A549 (cell line): ENCODE measurements at regions not wholly inside any gene's neighbourhood (a gene's known extent, or its start where the extent isn't known, plus 50 kb on each side); places are given as distances from the start of the nearest gene placed in this dataset.
"Not testable (repeated sequence)": the region's sequence is repeated elsewhere in the genome, so short reads cannot be mapped to it uniquely, and the experiment has no call there.

Source experiments
- ATAC-seq, 2 experiments: fragments of 200-7000 bp in 1 of 2; fragments of >200 bp in 1 of 2; cut with Nextera tagmentation in 1 of 2; cut with Tn5 transposase in 1 of 2; 3 replicates each; pipeline versions ENCODE4 v1.8.0 to v1.9.1; 2018 to 2020; ENCODE audit warnings: mild to moderate bottlenecking in 1 of 2, moderate library complexity in 1 of 2
- CTCF ChIA-PET: fragments of 300-600 bp; sonication (Branson Sonifier 250); formaldehyde crosslinking; extraction: SDS; loops from one replicate; lab custom pipeline; 2021; ENCODE audit warnings: antibody characterized with exemption, inconsistent platforms; lab: Yijun Ruan, JAX
- POLR2A ChIA-PET: fragments of 350-600 bp; formaldehyde crosslinking; extraction: SDS; loops from one replicate; lab custom pipeline; 2021; ENCODE audit warnings: antibody characterized with exemption, inconsistent platforms; lab: Yijun Ruan, JAX
- DNase-seq, 2 experiments: peaks; one replicate each; pipeline versions ENCODE4 v3.0.0 to v3.0.0-alpha.2; 2011 to 2016; ENCODE audit warnings: low read depth in 1 of 2, low spot score in 1 of 2
- FAIRE-seq: peaks from 2 replicates; lab custom pipeline; 2011; peaks lifted over from hg19 to GRCh38; lab: Jason Lieb, UNC
- H3K27ac ChIP-seq, 2 experiments: fragments of >200 bp; sonication (Bioruptor Twin); formaldehyde crosslinking; 3 replicates each; pipeline ENCODE4 v1.5.1; 2016 to 2017
- H3K4me1 ChIP-seq: fragments of >200 bp; sonication (Bioruptor Twin); formaldehyde crosslinking; 3 replicates; pipeline ENCODE4 v1.6.1; 2016
- H3K4me2 ChIP-seq: fragments of >200 bp; sonication (Bioruptor Twin); formaldehyde crosslinking; 3 replicates; pipeline ENCODE4 v1.6.1; 2016
- H3K4me3 ChIP-seq: fragments of >200 bp; sonication (Bioruptor Twin); formaldehyde crosslinking; 3 replicates; pipeline ENCODE4 v1.5.1; 2016
- H3K9me3 ChIP-seq: fragments of >200 bp; sonication (Bioruptor Twin); formaldehyde crosslinking; 3 replicates; pipeline ENCODE4 v1.6.1; 2016
- FOSL2 ChIP-seq, 2 experiments: fragments of 450-650 bp in 1 of 2; fragments of >200 bp in 1 of 2; sonication (Bioruptor Twin) in 1 of 2; formaldehyde crosslinking; IDR thresholded peaks; 2 replicates each; pipeline versions ENCODE4 v1.5.0 to v1.6.1; 2016 to 2020; ENCODE audit warnings: mild to moderate bottlenecking in 1 of 2, moderate library complexity in 1 of 2
- JUNB ChIP-seq: fragments of >200 bp; sonication (Bioruptor Twin); formaldehyde crosslinking; IDR thresholded peaks from 2 replicates; pipeline ENCODE4 v1.6.1; 2016
- MAFK ChIP-seq: fragments of 450-650 bp; IDR thresholded peaks from 2 replicates; pipeline ENCODE4 v1.6.1; 2014; ENCODE audit not compliant: partially characterized antibody
- WGBS: methylation state at CpG from one replicate; pipeline ENCODE4 v1.1.6; 2017; ENCODE audit errors: missing lambda C conversion rate; 5-methylcytosine and 5-hydroxymethylcytosine counted together

GRCh38 chr1:148432318-148432717 lies 50.8 kb downstream of the PPIAL4G start:
- POLR2A ChIA-PET, CTCF ChIA-PET, H3K4me2 ChIP-seq, H3K27ac ChIP-seq, DNase-seq, H3K4me1 ChIP-seq, FAIRE-seq, H3K4me3 ChIP-seq, ATAC-seq, H3K9me3 ChIP-seq: not testable (repeated sequence)
- 80% methylated on average over 2 of the region's 2 CpGs for WGBS

- ATAC-seq, H3K4me3 ChIP-seq, H3K27ac ChIP-seq, FAIRE-seq, H3K9me3 ChIP-seq, POLR2A ChIA-PET, DNase-seq, CTCF ChIA-PET, H3K4me2 ChIP-seq: not testable (repeated sequence)
- H3K4me1 ChIP-seq = peaks cover 24% of the 10 kb centered on the region
Observed at GRCh38 chr1:148429856-148430255, 53.2 kb downstream of the PPIAL4G start.

- CTCF ChIA-PET, DNase-seq, H3K27ac ChIP-seq, FAIRE-seq, ATAC-seq, POLR2A ChIA-PET, H3K4me3 ChIP-seq, H3K9me3 ChIP-seq: not testable (repeated sequence)
- H3K4me1 ChIP-seq = peaks cover 40% of the 10 kb centered on the region
- H3K4me2 ChIP-seq = peak overlapping the region; percentile 52; the same call in 2 of the 3 replicates
- WGBS = 82% methylated on average over 2 of the region's 2 CpGs
Observed at GRCh38 chr1:148426940-148427611, 56.0 kb downstream of the PPIAL4G start.

- POLR2A ChIA-PET, CTCF ChIA-PET, H3K4me3 ChIP-seq, H3K9me3 ChIP-seq, FAIRE-seq, ATAC-seq: not testable (repeated sequence)
- Histone ChIP-seq H3K4me1 (peaks cover 40% of the 10 kb centered on the region), H3K4me2 (peak overlapping the region; percentile 52), H3K27ac (peak overlapping the region; percentile 63 to 72; a peak in 3 of 6 replicates)
- 32% methylated on average over 2 of the region's 2 CpGs for whole genome bisulfite sequencing
- peak in 1 of 2 experiments; percentile 4 for DNase-seq
Observed at GRCh38 chr1:148426385-148426784, 56.7 kb downstream of the PPIAL4G start.

DNA sequence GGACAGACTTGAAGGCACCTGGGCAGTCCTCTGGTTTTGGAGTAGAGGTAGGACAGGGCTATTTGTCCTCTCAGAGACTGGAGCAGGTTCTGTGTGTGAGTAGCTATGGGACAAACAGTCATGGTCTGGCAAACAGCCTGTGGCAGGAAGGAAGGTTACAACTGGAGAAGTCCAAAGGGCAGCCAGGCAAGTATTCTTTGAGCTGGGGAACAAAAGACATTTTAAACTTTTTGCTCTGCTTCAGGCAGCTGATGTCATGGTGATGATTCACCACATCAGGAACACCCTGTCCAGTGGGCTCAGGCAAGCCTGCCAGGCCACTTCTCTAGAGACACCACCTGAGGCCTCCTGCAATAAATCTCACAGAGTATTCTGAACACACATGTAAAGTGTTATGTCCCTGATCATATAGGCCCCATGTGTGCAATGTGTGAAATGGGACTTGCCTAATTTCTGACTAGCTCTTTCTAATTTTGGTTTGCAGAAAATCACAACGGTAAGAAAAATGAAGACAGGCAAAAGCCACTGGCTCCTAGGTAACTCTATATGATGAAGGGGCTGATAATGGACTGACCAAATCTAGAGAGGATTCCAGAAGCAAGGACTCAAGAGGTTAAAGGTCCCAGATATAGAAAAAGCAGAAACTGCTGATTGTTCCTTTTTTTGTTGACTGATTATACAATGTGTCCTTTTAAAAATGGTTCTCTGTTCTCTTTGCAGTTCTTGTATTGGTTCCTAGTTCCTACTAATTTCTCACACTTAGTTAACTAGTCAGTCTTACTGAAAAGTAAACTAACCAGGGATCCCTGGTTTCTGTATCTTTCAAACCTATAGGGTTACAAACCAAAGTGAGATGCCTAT lies 58.7 kb downstream of the PPIAL4G start:
- H3K9me3 ChIP-seq, CTCF ChIA-PET: not testable (repeated sequence)
- Histone ChIP-seq H3K27ac (peak overlapping the region; percentile 77 to 78), H3K4me3 (0 out of 3 replicates have a peak overlapping the region, but pooled peaks have one; percentile 17), H3K4me1 (peaks cover 40% of the 10 kb centered on the region), H3K4me2 (peak overlapping the region; percentile 59)
- peak; percentile 92 to 94 for ATAC-seq
- 87% methylated on average over 1 of the region's 1 CpG for WGBS
- POLR2A ChIA-PET = interaction anchor here (0.9 kb wide), 1 partner anchor 22 kb away, joined by 3 read pairs; no protein-coding TSS in a partner anchor
- TF ChIP-seq FOSL2 (IDR thresholded peaks at IDR 0.05) = peak; percentile 41; the same call in 1 of the 2 replicates
- TF ChIP-seq FOSL2 (CRISPR knock-in tag; IDR thresholded peaks at IDR 0.05) = peak; percentile 57
- TF ChIP-seq JUNB = peak; percentile 7; the same call in 1 of the 2 replicates
- peak; percentile 65 for TF ChIP-seq MAFK
- TF ChIP-seq, all 56 proteins: peak for 3; not testable (repeated sequence) for 53
- peak; percentile 6 to 70 for DNase-seq
- FAIRE-seq = not testable (repeated sequence)

- DNase-seq, POLR2A ChIA-PET, H3K4me2 ChIP-seq, H3K4me3 ChIP-seq, FAIRE-seq, CTCF ChIA-PET, H3K9me3 ChIP-seq, ATAC-seq: not testable (repeated sequence)
- Histone ChIP-seq H3K27ac (peak overlapping the region; percentile 77 to 78; a peak in 2 of 6 replicates), H3K4me1 (peaks cover 40% of the 10 kb centered on the region)
- WGBS = 86% methylated on average over 3 of the region's 4 CpGs
Observed at GRCh38 chr1:148422921-148423320, 60.2 kb downstream of the PPIAL4G start.

DNA sequence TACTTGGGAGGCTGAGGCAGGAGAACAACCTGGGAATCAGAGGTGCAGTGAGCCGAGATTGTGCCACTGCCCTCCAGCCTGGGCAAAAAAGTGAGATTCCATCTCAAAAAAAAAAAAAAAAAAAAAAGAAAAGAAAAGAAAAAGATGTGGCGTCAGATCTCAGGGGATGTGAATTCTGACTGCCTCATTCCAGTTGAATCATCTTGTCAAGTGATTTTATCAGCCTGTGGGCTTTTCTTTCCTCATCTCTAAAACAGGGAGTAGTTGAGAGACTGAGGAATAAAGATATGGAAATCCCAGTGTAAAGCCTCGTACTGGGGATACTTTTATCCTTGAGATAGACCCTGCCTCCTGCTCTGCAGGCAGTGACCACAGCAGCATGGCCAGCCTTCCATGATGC lies 65.9 kb downstream of the PPIAL4G start:
- H3K27ac ChIP-seq, ATAC-seq, H3K4me3 ChIP-seq, H3K9me3 ChIP-seq, DNase-seq, CTCF ChIA-PET, H3K4me1 ChIP-seq, FAIRE-seq, POLR2A ChIA-PET, H3K4me2 ChIP-seq: not testable (repeated sequence)
- WGBS = 88% methylated on average over 3 of the region's 3 CpGs

DNA sequence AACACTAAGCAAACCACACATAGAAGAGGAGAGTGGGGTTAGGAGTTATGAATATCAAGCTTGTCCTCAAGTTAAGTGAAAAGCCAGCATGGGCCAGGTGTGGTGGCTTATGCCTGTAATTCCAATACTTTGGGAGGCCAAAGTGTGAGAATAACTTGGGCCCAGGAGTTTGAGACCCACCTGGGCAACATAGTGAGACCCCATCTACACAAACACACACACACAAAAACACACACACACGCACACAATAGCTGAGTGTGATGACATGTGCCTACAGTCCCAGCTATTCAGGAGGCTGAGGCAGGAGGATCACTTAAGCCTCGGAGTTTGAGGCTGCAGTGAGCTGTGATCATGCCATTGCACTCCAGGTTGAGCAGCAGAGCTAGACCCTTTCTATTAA lies 69.7 kb downstream of the PPIAL4G start:
- H3K4me3 ChIP-seq, H3K9me3 ChIP-seq, H3K27ac ChIP-seq, POLR2A ChIA-PET, DNase-seq, CTCF ChIA-PET, H3K4me2 ChIP-seq, FAIRE-seq, H3K4me1 ChIP-seq, ATAC-seq: not testable (repeated sequence)
- WGBS = 83% methylated on average over 2 of the region's 2 CpGs

- DNase-seq, ATAC-seq, H3K4me1 ChIP-seq, H3K4me3 ChIP-seq, H3K9me3 ChIP-seq, H3K27ac ChIP-seq, H3K4me2 ChIP-seq, FAIRE-seq, CTCF ChIA-PET, POLR2A ChIA-PET: not testable (repeated sequence)
- 93% methylated on average over 26 of the region's 30 CpGs for WGBS
Observed at GRCh38 chr1:148404786-148405568, 78.1 kb downstream of the PPIAL4G start.

DNA sequence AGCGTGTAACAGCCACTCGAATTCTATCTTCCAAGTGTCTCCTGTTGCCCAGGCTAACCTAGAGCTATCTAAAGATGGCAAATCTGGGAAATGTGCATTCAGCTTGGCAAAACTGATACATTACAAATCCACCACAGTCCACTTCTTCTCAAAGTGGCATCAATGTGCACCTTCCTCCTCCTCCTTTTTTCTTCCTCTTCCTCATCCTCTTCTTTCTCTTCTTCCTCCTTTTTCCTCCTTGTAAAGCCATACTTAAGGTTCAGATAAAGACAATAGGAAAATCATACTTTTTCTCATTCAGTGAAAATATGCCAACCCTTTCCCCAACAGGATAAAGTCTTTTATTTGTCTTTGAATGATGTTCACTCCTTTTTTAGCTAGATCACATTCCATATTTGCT lies 79.2 kb downstream of the PPIAL4G start:
- CTCF ChIA-PET, H3K27ac ChIP-seq, H3K9me3 ChIP-seq, H3K4me3 ChIP-seq, DNase-seq, H3K4me1 ChIP-seq, POLR2A ChIA-PET, FAIRE-seq: not testable (repeated sequence)
- WGBS = 76% methylated on average over 2 of the region's 2 CpGs
- H3K4me2 ChIP-seq = peak overlapping the region; percentile 41; the same call in 1 of the 3 replicates
- ATAC-seq = 0 out of 6 replicates have a peak, but pooled peaks of 1 of the 2 experiments have one; percentile 22
